ENCODE measurements at regions not wholly inside any gene's neighbourhood (a gene's known extent, or its start where the extent isn't known, plus 50 kb on each side); places are given as distances from the start of the nearest gene placed in this dataset.

GRCh38 chr12:4030929-4031702 lies 157.9 kb upstream of the PARP11 start (continued):
- peak in 1 of 2 experiments; percentile 55; a peak in 3 of 5 replicates for TF ChIP-seq JUN (IDR thresholded peaks at IDR 0.05)
- peak; percentile 28; the same call in 1 of the 2 replicates for TF ChIP-seq POLR2A (IDR thresholded peaks at IDR 0.05; ENCODE audit: low read length)
- TF ChIP-seq HOXB5 (CRISPR knock-in tag; IDR thresholded peaks at IDR 0.05): 0 out of 2 replicates have a peak, but pooled peaks have one; percentile 18
- TF ChIP-seq JUNB (IDR thresholded peaks at IDR 0.05): peak; percentile 59
- peak; percentile 61 for TF ChIP-seq FOSL2 (IDR thresholded peaks at IDR 0.05)
- TF ChIP-seq FOSL2 (CRISPR knock-in tag; IDR thresholded peaks at IDR 0.05): peak; percentile 87
- peak; percentile 69 for TF ChIP-seq GATA3 (IDR thresholded peaks at IDR 0.05; ENCODE audit: borderline replicate concordance)
- TF ChIP-seq MYC (IDR thresholded peaks at IDR 0.05; ENCODE audit: borderline replicate concordance, low read length): no peak
- 0 out of 2 replicates have a peak, but pooled peaks have one; percentile 37 for TF ChIP-seq TFCP2L1 (CRISPR knock-in tag; IDR thresholded peaks at IDR 0.05)
- TF ChIP-seq ATOH8 (CRISPR knock-in tag; IDR thresholded peaks at IDR 0.05; ENCODE audit: low read depth): no peak

- 89% methylated on average over 3 of the region's 4 CpGs for WGBS (ENCODE audit: missing lambda C conversion rate)
- no peak overlapping the region for H3K4me2 ChIP-seq
- DNase-seq (ENCODE audit: low read depth in 1 of 2, low spot score in 1 of 2) (no peak), FAIRE-seq (no peak), ATAC-seq (no peak)
- H3K4me3 ChIP-seq: no peak overlapping the region
- no peak overlapping the region for H3K27ac ChIP-seq
- ChIA-PET POLR2A (no interaction called here), CTCF (interaction anchor here (0.8 to 2.1 kb wide), 4 partner anchors 10 to 249 kb away, joined by 3 to 12 read pairs (median 3); no protein-coding TSS in a partner anchor)
- H3K4me1 ChIP-seq: peaks cover 13% of the 10 kb centered on the region
- no peaks in the 10 kb centered on the region for H3K9me3 ChIP-seq
- TF ChIP-seq SMC3 (IDR thresholded peaks at IDR 0.05) (no peak), HOXB5 (CRISPR knock-in tag; IDR thresholded peaks at IDR 0.05) (no peak), ATOH8 (CRISPR knock-in tag; IDR thresholded peaks at IDR 0.05; ENCODE audit: low read depth) (no peak), POLR2AphosphoS2 (conservative IDR thresholded peaks at IDR 0.05; ENCODE audit: low read length) (no peak), CEBPB (IDR thresholded peaks at IDR 0.05) (no peak), POLR2A (IDR thresholded peaks at IDR 0.05; ENCODE audit: low read length) (no peak), BCL3 (IDR thresholded peaks at IDR 0.05) (no peak), HMGXB4 (CRISPR knock-in tag; IDR thresholded peaks at IDR 0.05; ENCODE audit: borderline replicate concordance) (no peak), EP300 (IDR thresholded peaks at IDR 0.05) (no peak), RNF2 (IDR thresholded peaks at IDR 0.05; ENCODE audit: borderline replicate concordance, low read depth) (no peak), PHF8 (IDR thresholded peaks at IDR 0.05; ENCODE audit: borderline replicate concordance, low read depth) (no peak), USF2 (IDR thresholded peaks at IDR 0.05) (no peak), E2F6 (IDR thresholded peaks at IDR 0.05; ENCODE audit: borderline replicate concordance, low read depth) (no peak), NPAS2 (CRISPR knock-in tag; IDR thresholded peaks at IDR 0.05; ENCODE audit: borderline replicate concordance) (no peak), RFX5 (IDR thresholded peaks at IDR 0.05) (no peak), ZC3H11A (IDR thresholded peaks at IDR 0.05) (no peak), CTCF (IDR thresholded peaks at IDR 0.05) (no peak), TP53 (CRISPR knock-in tag; IDR thresholded peaks at IDR 0.05) (no peak)
Measured at GRCh38 chr12:4027412-4027811, 154.2 kb upstream of the PARP11 start.
